ENCODE measurements at regions not wholly inside any gene's neighbourhood (a gene's known extent, or its start where the extent isn't known, plus 50 kb on each side); places are given as distances from the start of the nearest gene placed in this dataset.

DNA sequence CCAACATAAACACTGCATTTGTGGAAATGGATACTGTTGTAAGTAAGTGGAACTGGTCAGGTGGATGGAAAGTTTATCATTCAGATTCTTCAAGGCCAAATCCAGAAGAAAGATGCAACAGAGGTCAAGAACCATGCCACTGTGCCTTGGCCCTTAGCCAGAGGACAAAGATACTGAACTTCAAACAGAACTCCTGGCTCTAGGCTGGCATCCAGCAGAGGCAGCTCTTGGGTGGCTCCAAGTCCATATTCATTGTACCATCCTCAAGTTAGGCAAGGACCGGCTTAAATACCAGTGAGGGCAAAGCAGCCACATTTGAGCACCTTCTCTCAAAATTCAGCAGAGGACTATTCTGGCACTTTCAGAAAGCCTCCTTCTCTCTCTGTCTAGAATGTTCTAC, 53.2 kb downstream of the DNAAF9 start:
- intact Hi-C loops (cut with DNase I; ENCODE audit: low total_unique reads), result no loop called here
- no peaks in the 10 kb centered on the region for H3K36me3 ChIP-seq
- DNase-seq (ENCODE audit: low spot score in 2 of 2), result no peak

DNA sequence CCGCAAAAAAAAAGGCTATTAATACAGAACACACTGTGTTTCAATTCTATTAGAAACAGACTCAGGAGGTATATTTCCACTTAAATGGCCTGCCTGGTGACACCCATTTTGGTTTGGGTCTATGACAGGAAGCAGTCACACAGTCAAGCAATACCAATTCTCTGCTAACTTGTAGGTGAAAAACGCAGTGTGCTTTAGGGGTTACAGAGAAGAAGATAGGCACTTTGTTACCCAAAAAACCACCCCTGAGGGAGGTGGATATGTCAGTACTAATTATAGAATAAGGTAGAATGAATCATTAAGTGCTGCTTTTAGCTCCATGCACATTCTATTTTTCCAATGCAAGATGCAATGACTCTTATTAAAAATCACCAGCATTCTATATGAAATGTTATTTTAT, 53.8 kb downstream of the DNAAF9 start:
- DNase-seq (ENCODE audit: low spot score in 2 of 2), result no peak
- Histone ChIP-seq H3K27ac (no peak overlapping the region), H3K27me3 (no peaks in the 10 kb centered on the region), H3K36me3 (no peaks in the 10 kb centered on the region), H3K4me3 (no peak overlapping the region), H3K4me1 (no peaks in the 10 kb centered on the region), H3K9me3 (no peaks in the 10 kb centered on the region)
- TF ChIP-seq, protein P1, sequence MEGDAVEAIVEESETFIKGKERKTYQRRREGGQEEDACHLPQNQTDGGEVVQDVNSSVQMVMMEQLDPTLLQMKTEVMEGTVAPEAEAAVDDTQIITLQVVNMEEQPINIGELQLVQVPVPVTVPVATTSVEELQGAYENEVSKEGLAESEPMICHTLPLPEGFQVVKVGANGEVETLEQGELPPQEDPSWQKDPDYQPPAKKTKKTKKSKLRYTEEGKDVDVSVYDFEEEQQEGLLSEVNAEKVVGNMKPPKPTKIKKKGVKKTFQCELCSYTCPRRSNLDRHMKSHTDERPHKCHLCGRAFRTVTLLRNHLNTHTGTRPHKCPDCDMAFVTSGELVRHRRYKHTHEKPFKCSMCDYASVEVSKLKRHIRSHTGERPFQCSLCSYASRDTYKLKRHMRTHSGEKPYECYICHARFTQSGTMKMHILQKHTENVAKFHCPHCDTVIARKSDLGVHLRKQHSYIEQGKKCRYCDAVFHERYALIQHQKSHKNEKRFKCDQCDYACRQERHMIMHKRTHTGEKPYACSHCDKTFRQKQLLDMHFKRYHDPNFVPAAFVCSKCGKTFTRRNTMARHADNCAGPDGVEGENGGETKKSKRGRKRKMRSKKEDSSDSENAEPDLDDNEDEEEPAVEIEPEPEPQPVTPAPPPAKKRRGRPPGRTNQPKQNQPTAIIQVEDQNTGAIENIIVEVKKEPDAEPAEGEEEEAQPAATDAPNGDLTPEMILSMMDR (IDR thresholded peaks at IDR 0.05), result no peak
- TF ChIP-seq POLR2AphosphoS5 (IDR thresholded peaks at IDR 0.05), result no peak
- TF ChIP-seq POLR2A (IDR thresholded peaks at IDR 0.05), result no peak
- intact Hi-C loops (cut with DNase I; ENCODE audit: low total_unique reads), result no loop called here

More for the DNA sequence above, 53.2 kb downstream of the DNAAF9 start:
- no peak overlapping the region for H3K4me3 ChIP-seq
- no peaks in the 10 kb centered on the region for H3K27me3 ChIP-seq
- H3K9me3 ChIP-seq, result no peaks in the 10 kb centered on the region
- H3K27ac ChIP-seq, result no peak overlapping the region
- TF ChIP-seq POLR2A (IDR thresholded peaks at IDR 0.05) (no peak), POLR2AphosphoS5 (IDR thresholded peaks at IDR 0.05) (no peak)
- TF ChIP-seq, protein P1 (IDR thresholded peaks at IDR 0.05), result no peak
- H3K4me1 ChIP-seq, result no peaks in the 10 kb centered on the region

GRCh38 chr20:3352202-3352601, 55.3 kb downstream of the DNAAF9 start:
- Histone ChIP-seq H3K36me3 (no peaks in the 10 kb centered on the region), H3K27me3 (no peaks in the 10 kb centered on the region), H3K9me3 (no peaks in the 10 kb centered on the region), H3K4me1 (no peaks in the 10 kb centered on the region), H3K4me3 (no peak overlapping the region), H3K27ac (no peak overlapping the region)
- TF ChIP-seq, protein P1 (IDR thresholded peaks at IDR 0.05), result no peak
- TF ChIP-seq POLR2AphosphoS5 (IDR thresholded peaks at IDR 0.05) (no peak), POLR2A (IDR thresholded peaks at IDR 0.05) (no peak)
- DNase-seq (ENCODE audit: low spot score in 2 of 2), result no peak
- intact Hi-C loops (cut with DNase I; ENCODE audit: low total_unique reads), result no loop called here

GRCh38 chr20:3350422-3350821, 57.0 kb downstream of the DNAAF9 start:
- no peak overlapping the region for H3K27ac ChIP-seq
- no peaks in the 10 kb centered on the region for H3K9me3 ChIP-seq
- H3K36me3 ChIP-seq, result no peaks in the 10 kb centered on the region
- no peaks in the 10 kb centered on the region for H3K27me3 ChIP-seq
- no peak for TF ChIP-seq POLR2A (IDR thresholded peaks at IDR 0.05)
- TF ChIP-seq, protein P1 (IDR thresholded peaks at IDR 0.05), result no peak
- TF ChIP-seq POLR2AphosphoS5 (IDR thresholded peaks at IDR 0.05), result no peak
- no peak overlapping the region for H3K4me3 ChIP-seq
- DNase-seq (ENCODE audit: low spot score in 2 of 2), result no peak
- intact Hi-C loops (cut with DNase I; ENCODE audit: low total_unique reads), result no loop called here
- no peaks in the 10 kb centered on the region for H3K4me1 ChIP-seq

- H3K36me3 ChIP-seq, result no peaks in the 10 kb centered on the region
- no peaks in the 10 kb centered on the region for H3K4me1 ChIP-seq
- TF ChIP-seq POLR2A (IDR thresholded peaks at IDR 0.05) (no peak), POLR2AphosphoS5 (IDR thresholded peaks at IDR 0.05) (no peak)
- TF ChIP-seq, protein P1 (IDR thresholded peaks at IDR 0.05), result no peak
- DNase-seq (ENCODE audit: low spot score in 2 of 2), result no peak
- no peak overlapping the region for H3K4me3 ChIP-seq
- H3K27me3 ChIP-seq, result no peaks in the 10 kb centered on the region
- no peaks in the 10 kb centered on the region for H3K9me3 ChIP-seq
- intact Hi-C loops (cut with DNase I; ENCODE audit: low total_unique reads), result loop anchor here (2.0 kb wide), 1 partner anchor 67 kb away; no protein-coding TSS in a partner anchor
- no peak overlapping the region for H3K27ac ChIP-seq
These were observed 57.7 kb downstream of the DNAAF9 start for GRCh38 chr20:3349786-3350185.

Data from breast epithelium (tissue), 4 donors.